Transverse colon (tissue), 4 donors: ENCODE measurements at regions not wholly inside any gene's neighbourhood (a gene's known extent, or its start where the extent isn't known, plus 50 kb on each side); places are given as distances from the start of the nearest gene placed in this dataset.

Experiments used
- DNase-seq: peaks from one replicate; pipeline ENCODE4 v3.0.0-alpha.2; 2019
- H3K27ac ChIP-seq, 4 donors: fragments of 200-600 bp; sonication (generic); 2 replicates each; pipeline ENCODE4 v1.5.1; 2016 to 2018; ENCODE audit warnings: inconsistent platforms in 4 of 4
- H3K27me3 ChIP-seq: fragments of 200-600 bp; sonication (generic); 2 replicates; pipeline ENCODE4 v1.5.1; 2017; ENCODE audit warnings: inconsistent platforms
- H3K36me3 ChIP-seq, 4 donors: fragments of 200-600 bp; sonication (generic); 2 replicates each; pipeline ENCODE4 v1.5.1; 2017 to 2019; ENCODE audit warnings: inconsistent platforms in 4 of 4
- H3K4me1 ChIP-seq, 4 donors: fragments of 200-600 bp; sonication (generic); 2 replicates each; pipeline ENCODE4 v1.5.1; 2017 to 2020; ENCODE audit warnings: inconsistent platforms in 4 of 4
- H3K4me3 ChIP-seq, 4 donors: fragments of 200-600 bp; sonication (generic); 1 replicate in 1 of 4; 2 replicates in 3 of 4; pipeline versions ENCODE4 v1.5.1 to v1.6.1; 2017 to 2019; ENCODE audit warnings: inconsistent platforms in 4 of 4
- H3K9me3 ChIP-seq, 2 donors: fragments of 200-600 bp; sonication (generic); 2 replicates each; pipeline ENCODE4 v1.5.1; 2017 to 2019; ENCODE audit warnings: inconsistent platforms in 2 of 2
- EP300 ChIP-seq: sonication (generic); formaldehyde crosslinking; IDR thresholded peaks from one replicate; pipeline ENCODE4 v1.6.1; 2017; ENCODE audit warnings: antibody characterized with exemption, low read depth
- POLR2A ChIP-seq: fragments of 450-650 bp; IDR thresholded peaks from one replicate; pipeline ENCODE4 v1.6.1; 2016; ENCODE audit warnings: antibody characterized with exemption, mild to moderate bottlenecking, moderate library complexity
- POLR2AphosphoS5 ChIP-seq, 3 donors: sonication (generic); formaldehyde crosslinking; IDR thresholded peaks; one replicate each; pipeline ENCODE4 v1.6.1; 2016; ENCODE audit warnings: antibody characterized with exemption in 3 of 3
- WGBS, 2 donors: methylation state at CpG; one replicate each; pipeline ENCODE4 v1.1.5; 2018; ENCODE audit warnings: low coverage in 1 of 2; 5-methylcytosine and 5-hydroxymethylcytosine counted together
- in situ Hi-C, 4 donors: fragments of 200-750 bp; cut with MboI; loops; one replicate each; pipeline versions ENCODE4 v1.15.0 to v1.15.1; 2017; ENCODE audit warnings: low sequenced_read_pairs in 3 of 4, low pct_ligation_motif_present in 1 of 4, low pct_unique_long_range_greater_than_20kb in 1 of 4
- intact Hi-C: fragments of 100-400 bp; cut with DNase I; formaldehyde crosslinking; loops from one replicate; pipeline ENCODE4 v1.15.1; 2023; ENCODE audit warnings: low total_unique reads
- TF ChIP-seq, protein P1 (sequence below), 5 experiments: fragments of 200-600 bp in 3 of 5; fragments of 450-650 bp in 2 of 5; sonication (generic) in 3 of 5; IDR thresholded peaks; 1 replicate in 2 of 5; 2 replicates in 3 of 5; pipeline ENCODE4 v1.5.1; 2016 to 2017; ENCODE audit warnings: antibody characterized with exemption in 5 of 5, inconsistent platforms in 3 of 5, mild to moderate bottlenecking in 2 of 5, moderate library complexity in 1 of 5

DNA sequence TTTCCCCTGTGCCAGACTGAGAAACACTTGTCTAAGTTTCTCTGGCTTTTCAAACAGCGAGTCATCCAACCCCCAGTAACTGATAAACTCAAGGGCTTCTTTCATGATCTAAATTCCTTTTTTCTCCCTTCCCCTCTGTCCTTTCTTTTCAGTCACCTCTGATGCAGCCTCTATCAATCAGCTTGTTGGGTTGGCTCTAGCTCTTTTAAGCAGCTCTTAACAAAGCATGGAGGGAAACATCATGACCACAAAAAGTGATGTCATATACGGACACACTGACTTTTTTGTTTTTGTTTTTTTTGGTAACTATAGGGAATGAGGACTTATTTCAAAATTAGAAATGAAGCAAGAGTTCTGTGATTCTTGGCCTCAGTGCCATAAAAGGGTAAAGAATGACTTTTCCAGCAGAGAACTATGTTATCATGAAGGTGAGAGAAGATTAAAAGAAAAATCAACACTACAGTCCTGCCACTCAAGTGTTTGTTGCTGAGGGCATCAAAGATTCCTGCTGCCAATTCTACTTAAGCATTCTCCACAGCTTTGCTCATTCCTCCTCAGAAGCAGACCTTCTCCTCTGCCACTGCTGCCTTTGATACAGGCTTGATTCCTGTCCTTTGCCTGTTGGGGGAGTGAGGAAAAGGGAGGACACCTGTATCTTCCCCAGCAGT, 457.0 kb upstream of the ONECUT1 start:
- in situ Hi-C loops (no loop called here), intact Hi-C loops (no loop called here)
- H3K27ac ChIP-seq = no peak overlapping the region
- no peak for DNase-seq
- TF ChIP-seq POLR2AphosphoS5 (IDR thresholded peaks at IDR 0.05) = no peak
- TF ChIP-seq, protein P1, sequence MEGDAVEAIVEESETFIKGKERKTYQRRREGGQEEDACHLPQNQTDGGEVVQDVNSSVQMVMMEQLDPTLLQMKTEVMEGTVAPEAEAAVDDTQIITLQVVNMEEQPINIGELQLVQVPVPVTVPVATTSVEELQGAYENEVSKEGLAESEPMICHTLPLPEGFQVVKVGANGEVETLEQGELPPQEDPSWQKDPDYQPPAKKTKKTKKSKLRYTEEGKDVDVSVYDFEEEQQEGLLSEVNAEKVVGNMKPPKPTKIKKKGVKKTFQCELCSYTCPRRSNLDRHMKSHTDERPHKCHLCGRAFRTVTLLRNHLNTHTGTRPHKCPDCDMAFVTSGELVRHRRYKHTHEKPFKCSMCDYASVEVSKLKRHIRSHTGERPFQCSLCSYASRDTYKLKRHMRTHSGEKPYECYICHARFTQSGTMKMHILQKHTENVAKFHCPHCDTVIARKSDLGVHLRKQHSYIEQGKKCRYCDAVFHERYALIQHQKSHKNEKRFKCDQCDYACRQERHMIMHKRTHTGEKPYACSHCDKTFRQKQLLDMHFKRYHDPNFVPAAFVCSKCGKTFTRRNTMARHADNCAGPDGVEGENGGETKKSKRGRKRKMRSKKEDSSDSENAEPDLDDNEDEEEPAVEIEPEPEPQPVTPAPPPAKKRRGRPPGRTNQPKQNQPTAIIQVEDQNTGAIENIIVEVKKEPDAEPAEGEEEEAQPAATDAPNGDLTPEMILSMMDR (IDR thresholded peaks at IDR 0.05) = no peak
- TF ChIP-seq EP300 = no peak
- TF ChIP-seq POLR2A = no peak
- H3K36me3 ChIP-seq = no peaks in the 10 kb centered on the region
- H3K9me3 ChIP-seq = no peaks in the 10 kb centered on the region
- H3K4me1 ChIP-seq = no peaks in the 10 kb centered on the region
- no peaks in the 10 kb centered on the region for H3K27me3 ChIP-seq
- no peak overlapping the region for H3K4me3 ChIP-seq
- WGBS, 2 donors = 80 to 82% methylated on average over 1 to 2 of the region's 2 CpGs

DNA sequence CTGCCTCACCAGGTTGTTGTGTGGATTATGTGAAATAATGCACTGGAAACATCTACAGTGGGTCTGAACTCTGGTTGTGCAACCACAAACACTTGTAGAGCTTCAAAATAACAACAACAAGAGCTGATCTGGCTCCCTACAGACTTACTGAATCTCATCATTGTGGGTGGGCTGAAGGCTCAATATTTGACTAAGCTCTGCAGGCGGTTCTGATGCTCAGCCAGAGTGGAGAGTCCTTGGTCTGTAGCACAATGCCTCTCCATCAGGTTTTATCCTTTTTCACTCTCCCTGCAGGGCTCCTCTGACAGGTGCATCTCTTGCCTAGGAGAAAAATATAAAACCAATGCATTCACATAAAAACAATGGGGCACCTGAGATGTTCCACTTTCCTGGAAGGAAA, 456.3 kb upstream of the ONECUT1 start:
- no peak overlapping the region for H3K4me3 ChIP-seq
- H3K36me3 ChIP-seq = no peaks in the 10 kb centered on the region
- DNase-seq = no peak
- H3K27me3 ChIP-seq = no peaks in the 10 kb centered on the region
- no peak overlapping the region for H3K27ac ChIP-seq
- no peaks in the 10 kb centered on the region for H3K9me3 ChIP-seq
- in situ Hi-C loops = no loop called here
- H3K4me1 ChIP-seq = no peaks in the 10 kb centered on the region
- intact Hi-C loops = no loop called here
- no peak for TF ChIP-seq EP300
- TF ChIP-seq, protein P1 (IDR thresholded peaks at IDR 0.05) = no peak
- TF ChIP-seq POLR2AphosphoS5 (IDR thresholded peaks at IDR 0.05) = no peak
- no peak for TF ChIP-seq POLR2A
- 77% methylated on average over 1 of the region's 1 CpG; no CpG with 5 or more reads in 1 of the 2 donors for WGBS, 2 donors

DNA sequence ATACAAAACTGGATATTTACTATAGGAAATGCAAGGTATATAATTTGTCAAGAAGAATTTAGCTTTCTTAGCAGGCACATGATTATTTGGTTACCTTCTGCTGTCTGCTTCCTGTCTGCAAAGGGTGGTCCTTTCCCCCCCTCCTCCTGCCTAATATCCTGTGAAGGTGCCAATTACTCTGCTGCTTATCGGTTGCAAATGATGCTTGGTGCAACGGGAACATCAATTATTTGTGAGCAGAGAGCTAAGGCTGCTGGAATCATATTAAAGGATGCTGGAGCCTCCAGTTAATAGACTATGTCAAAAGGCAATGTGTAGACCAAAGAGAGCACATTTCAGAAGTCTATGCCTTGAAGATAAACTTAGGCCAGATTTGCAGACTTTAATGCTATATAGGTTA, 443.7 kb upstream of the ONECUT1 start:
- in situ Hi-C loops (no loop called here), intact Hi-C loops (no loop called here)
- no peak for TF ChIP-seq POLR2A
- TF ChIP-seq POLR2AphosphoS5 (IDR thresholded peaks at IDR 0.05) = no peak
- no peak for TF ChIP-seq EP300
- TF ChIP-seq, protein P1 (IDR thresholded peaks at IDR 0.05) = no peak

DNA sequence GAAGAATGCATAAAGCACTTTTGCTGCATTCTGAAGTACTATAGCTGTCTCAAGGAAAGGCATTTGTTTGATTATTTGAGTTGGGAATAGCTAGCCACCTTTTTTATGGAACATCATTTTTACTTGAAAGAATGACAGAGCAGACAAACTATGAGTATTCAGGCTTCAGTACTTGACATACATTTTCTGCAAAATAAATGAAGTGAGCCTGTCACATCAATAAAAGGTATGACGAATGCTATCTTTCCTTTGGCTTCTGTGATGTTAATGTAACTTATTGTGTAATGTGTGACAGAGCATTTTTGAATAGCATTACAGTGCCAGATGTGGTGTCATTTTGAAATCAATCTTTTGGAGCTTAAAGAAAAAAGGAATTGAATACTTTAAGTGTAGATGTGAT, 440.3 kb upstream of the ONECUT1 start:
- Histone ChIP-seq H3K27ac (no peak overlapping the region), H3K36me3 (no peaks in the 10 kb centered on the region), H3K9me3 (no peaks in the 10 kb centered on the region), H3K27me3 (no peaks in the 10 kb centered on the region), H3K4me1 (no peaks in the 10 kb centered on the region), H3K4me3 (no peak overlapping the region)
- intact Hi-C loops = no loop called here
- no peak for DNase-seq
- TF ChIP-seq POLR2AphosphoS5 (IDR thresholded peaks at IDR 0.05) (no peak), EP300 (no peak), POLR2A (no peak)
- TF ChIP-seq, protein P1 (IDR thresholded peaks at IDR 0.05) = no peak
- in situ Hi-C loops = no loop called here
- 67 to 83% methylated on average over 1 of the region's 1 CpG for WGBS, 2 donors

More for the DNA sequence above, 443.7 kb upstream of the ONECUT1 start:
- Histone ChIP-seq H3K27me3 (no peaks in the 10 kb centered on the region), H3K36me3 (no peaks in the 10 kb centered on the region), H3K4me1 (no peaks in the 10 kb centered on the region), H3K27ac (no peak overlapping the region), H3K9me3 (no peaks in the 10 kb centered on the region), H3K4me3 (no peak overlapping the region)
- 29 to 60% methylated on average over 1 to 2 of the region's 2 CpGs for WGBS, 2 donors
- DNase-seq = no peak
